A549 (cell line): ENCODE measurements at regions not wholly inside any gene's neighbourhood (a gene's known extent, or its start where the extent isn't known, plus 50 kb on each side); places are given as distances from the start of the nearest gene placed in this dataset.

Experiments used
- BHLHE40 ChIP-seq: IDR thresholded peaks from 2 replicates; pipeline ENCODE4 v1.6.1; 2012; ENCODE audit warnings: low read depth, low read length, inconsistent platforms
- CTCF ChIP-seq: fragments of >200 bp; sonication (Bioruptor Twin); formaldehyde crosslinking; IDR thresholded peaks from 3 replicates; pipeline ENCODE4 v1.5.1; 2016
- EHMT2 ChIP-seq: fragments of 200-600 bp; sonication (generic); IDR thresholded peaks from 2 replicates; pipeline ENCODE4 v1.6.1; 2016; ENCODE audit warnings: antibody characterized with exemption, low read depth, mild to moderate bottlenecking, moderate library complexity
- EP300 ChIP-seq, 2 experiments: fragments of >200 bp; sonication (Bioruptor Twin); formaldehyde crosslinking; IDR thresholded peaks; 2 replicates in 1 of 2; 3 replicates in 1 of 2; pipeline ENCODE4 v1.6.1; 2016 to 2017
- FOSL2 ChIP-seq, 2 experiments: fragments of 450-650 bp in 1 of 2; fragments of >200 bp in 1 of 2; sonication (Bioruptor Twin) in 1 of 2; formaldehyde crosslinking; IDR thresholded peaks; 2 replicates each; pipeline versions ENCODE4 v1.5.0 to v1.6.1; 2016 to 2020; ENCODE audit warnings: mild to moderate bottlenecking in 1 of 2, moderate library complexity in 1 of 2
- HOXA7 ChIP-seq: fragments of 250-450 bp; sonication (Bioruptor Pico); IDR thresholded peaks from 2 replicates; pipeline ENCODE4 v1.5.0; 2020; ENCODE audit warnings: mild to moderate bottlenecking, moderate library complexity
- NR3C1 ChIP-seq: fragments of >200 bp; sonication (Bioruptor Twin); formaldehyde crosslinking; IDR thresholded peaks from 3 replicates; pipeline ENCODE4 v1.6.1; 2017
- PBX3 ChIP-seq: IDR thresholded peaks from 2 replicates; pipeline ENCODE4 v1.6.1; 2012
- POLR2A ChIP-seq: IDR thresholded peaks from 2 replicates; pipeline ENCODE4 v1.6.1; 2012; ENCODE audit warnings: mild to moderate bottlenecking, low read length
- RAD21 ChIP-seq, 2 experiments: fragments of >200 bp in 1 of 2; sonication (Bioruptor Twin) in 1 of 2; formaldehyde crosslinking in 1 of 2; IDR thresholded peaks in 1 of 2; conservative IDR thresholded peaks in 1 of 2; 2 replicates in 1 of 2; 3 replicates in 1 of 2; pipeline ENCODE4 v1.6.1; 2012 to 2018; ENCODE audit warnings: inconsistent platforms in 1 of 2
- TF ChIP-seq, protein P1 (sequence below): fragments of 450-650 bp; IDR thresholded peaks from 2 replicates; pipeline ENCODE4 v1.6.1; 2014; ENCODE audit warnings: antibody characterized with exemption
- TF ChIP-seq, protein P2 (sequence below): IDR thresholded peaks from 2 replicates; pipeline ENCODE4 v1.6.1; 2012

- TF ChIP-seq CTCF (no peak), EHMT2 (no peak), POLR2A (no peak), HOXA7 (CRISPR knock-in tag) (no peak), PBX3 (no peak), RAD21 (conservative IDR thresholded peaks at IDR 0.05 in 1 of 2, IDR thresholded peaks at IDR 0.05 in 1 of 2) (no peak), FOSL2 (IDR thresholded peaks at IDR 0.05) (no peak), FOSL2 (CRISPR knock-in tag; IDR thresholded peaks at IDR 0.05) (no peak), EP300 (IDR thresholded peaks at IDR 0.05) (no peak), BHLHE40 (no peak), NR3C1 (no peak)
- TF ChIP-seq, protein P1, sequence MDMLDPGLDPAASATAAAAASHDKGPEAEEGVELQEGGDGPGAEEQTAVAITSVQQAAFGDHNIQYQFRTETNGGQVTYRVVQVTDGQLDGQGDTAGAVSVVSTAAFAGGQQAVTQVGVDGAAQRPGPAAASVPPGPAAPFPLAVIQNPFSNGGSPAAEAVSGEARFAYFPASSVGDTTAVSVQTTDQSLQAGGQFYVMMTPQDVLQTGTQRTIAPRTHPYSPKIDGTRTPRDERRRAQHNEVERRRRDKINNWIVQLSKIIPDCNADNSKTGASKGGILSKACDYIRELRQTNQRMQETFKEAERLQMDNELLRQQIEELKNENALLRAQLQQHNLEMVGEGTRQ, result no peak
- TF ChIP-seq, protein P2, sequence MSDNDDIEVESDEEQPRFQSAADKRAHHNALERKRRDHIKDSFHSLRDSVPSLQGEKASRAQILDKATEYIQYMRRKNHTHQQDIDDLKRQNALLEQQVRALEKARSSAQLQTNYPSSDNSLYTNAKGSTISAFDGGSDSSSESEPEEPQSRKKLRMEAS, result no peak
These were observed 58.0 kb upstream of the SCOC start for GRCh38 chr4:140315438-140315837.
